ENCODE measurements at regions not wholly inside any gene's neighbourhood (a gene's known extent, or its start where the extent isn't known, plus 50 kb on each side); places are given as distances from the start of the nearest gene placed in this dataset.

DNA sequence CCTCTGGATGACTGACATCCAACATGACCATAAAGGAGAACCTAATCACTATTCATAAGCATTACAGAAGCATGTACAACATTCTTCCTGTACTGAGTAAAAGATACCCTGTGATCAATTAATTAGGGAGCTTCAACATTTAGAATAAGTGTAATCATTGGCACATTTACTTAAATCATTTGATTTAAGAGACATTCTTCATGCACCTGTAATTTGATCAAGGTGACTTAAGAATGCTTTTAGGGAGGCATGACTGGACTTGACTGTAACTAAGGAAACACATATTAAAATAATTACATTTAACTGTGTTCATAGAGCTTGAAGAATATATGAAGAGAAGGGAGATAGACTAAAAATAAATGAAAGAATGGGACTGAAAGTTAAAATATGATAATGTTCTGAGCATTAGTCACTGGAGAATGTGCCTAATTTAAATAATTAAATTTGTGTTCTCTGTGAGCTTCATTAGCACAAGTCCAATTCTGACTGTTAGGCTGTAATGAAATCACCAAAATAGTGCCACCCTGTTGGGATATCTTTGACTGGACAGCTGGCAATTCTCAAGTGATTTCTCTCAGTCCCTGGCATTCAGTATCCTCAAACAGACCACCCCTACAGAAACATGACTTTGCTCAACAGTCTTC, 295.5 kb upstream of the ADGRB3 start:
- TF ChIP-seq, protein P1, sequence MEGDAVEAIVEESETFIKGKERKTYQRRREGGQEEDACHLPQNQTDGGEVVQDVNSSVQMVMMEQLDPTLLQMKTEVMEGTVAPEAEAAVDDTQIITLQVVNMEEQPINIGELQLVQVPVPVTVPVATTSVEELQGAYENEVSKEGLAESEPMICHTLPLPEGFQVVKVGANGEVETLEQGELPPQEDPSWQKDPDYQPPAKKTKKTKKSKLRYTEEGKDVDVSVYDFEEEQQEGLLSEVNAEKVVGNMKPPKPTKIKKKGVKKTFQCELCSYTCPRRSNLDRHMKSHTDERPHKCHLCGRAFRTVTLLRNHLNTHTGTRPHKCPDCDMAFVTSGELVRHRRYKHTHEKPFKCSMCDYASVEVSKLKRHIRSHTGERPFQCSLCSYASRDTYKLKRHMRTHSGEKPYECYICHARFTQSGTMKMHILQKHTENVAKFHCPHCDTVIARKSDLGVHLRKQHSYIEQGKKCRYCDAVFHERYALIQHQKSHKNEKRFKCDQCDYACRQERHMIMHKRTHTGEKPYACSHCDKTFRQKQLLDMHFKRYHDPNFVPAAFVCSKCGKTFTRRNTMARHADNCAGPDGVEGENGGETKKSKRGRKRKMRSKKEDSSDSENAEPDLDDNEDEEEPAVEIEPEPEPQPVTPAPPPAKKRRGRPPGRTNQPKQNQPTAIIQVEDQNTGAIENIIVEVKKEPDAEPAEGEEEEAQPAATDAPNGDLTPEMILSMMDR (IDR thresholded peaks at IDR 0.05): no peak
- TF ChIP-seq POLR2AphosphoS5 (IDR thresholded peaks at IDR 0.05; ENCODE audit: insufficient read depth in 1 of 2, low read depth in 1 of 2): no peak
- no peak for TF ChIP-seq POLR2A (IDR thresholded peaks at IDR 0.05)

Data from vagina (tissue), 2 donors.